ENCODE measurements at regions not wholly inside any gene's neighbourhood (a gene's known extent, or its start where the extent isn't known, plus 50 kb on each side); places are given as distances from the start of the nearest gene placed in this dataset.

DNA sequence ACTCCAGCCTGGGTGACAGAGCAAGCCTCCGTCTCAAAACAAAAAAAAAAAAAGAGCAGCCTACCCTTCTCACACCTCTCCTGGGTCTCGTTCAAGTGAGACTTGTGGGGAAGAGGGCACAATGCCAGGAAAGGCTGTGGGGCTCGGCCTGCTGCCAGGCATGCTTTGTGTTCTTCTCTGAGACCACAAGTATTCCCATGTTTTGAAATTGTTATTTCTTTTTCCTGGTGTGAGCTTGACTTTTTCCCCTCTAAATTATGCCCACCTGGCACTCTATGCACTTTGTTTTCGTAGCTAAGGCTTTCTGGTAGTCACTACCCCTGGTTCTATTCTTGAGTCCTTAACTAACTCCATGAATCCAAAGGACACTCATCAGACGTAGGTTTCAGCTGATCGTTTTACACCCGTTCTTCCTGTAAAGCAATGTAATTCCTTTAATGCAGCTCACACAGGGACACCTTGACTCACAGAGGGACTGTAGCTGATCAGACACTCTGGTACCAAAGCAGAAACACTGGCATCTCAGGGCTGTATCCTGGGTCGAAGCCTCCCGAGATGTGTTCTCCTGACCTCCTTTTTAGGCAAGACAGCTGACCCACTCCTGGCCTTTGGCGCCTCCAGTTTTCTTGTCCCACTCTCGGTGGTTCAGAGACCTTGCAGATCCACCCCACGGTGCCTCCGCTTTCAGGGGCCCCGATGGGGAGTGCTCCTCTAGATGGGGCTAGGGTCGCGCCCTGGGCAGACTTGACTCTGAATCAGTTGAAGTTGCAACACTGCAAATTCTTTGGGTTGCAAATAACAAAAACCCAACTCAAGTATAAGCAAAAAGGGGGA, 193.3 kb upstream of the AGAP1 start:
- TF ChIP-seq, protein P1, sequence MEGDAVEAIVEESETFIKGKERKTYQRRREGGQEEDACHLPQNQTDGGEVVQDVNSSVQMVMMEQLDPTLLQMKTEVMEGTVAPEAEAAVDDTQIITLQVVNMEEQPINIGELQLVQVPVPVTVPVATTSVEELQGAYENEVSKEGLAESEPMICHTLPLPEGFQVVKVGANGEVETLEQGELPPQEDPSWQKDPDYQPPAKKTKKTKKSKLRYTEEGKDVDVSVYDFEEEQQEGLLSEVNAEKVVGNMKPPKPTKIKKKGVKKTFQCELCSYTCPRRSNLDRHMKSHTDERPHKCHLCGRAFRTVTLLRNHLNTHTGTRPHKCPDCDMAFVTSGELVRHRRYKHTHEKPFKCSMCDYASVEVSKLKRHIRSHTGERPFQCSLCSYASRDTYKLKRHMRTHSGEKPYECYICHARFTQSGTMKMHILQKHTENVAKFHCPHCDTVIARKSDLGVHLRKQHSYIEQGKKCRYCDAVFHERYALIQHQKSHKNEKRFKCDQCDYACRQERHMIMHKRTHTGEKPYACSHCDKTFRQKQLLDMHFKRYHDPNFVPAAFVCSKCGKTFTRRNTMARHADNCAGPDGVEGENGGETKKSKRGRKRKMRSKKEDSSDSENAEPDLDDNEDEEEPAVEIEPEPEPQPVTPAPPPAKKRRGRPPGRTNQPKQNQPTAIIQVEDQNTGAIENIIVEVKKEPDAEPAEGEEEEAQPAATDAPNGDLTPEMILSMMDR (IDR thresholded peaks at IDR 0.05) = no peak
- no peak for TF ChIP-seq POLR2A (IDR thresholded peaks at IDR 0.05)
- TF ChIP-seq EP300 (IDR thresholded peaks at IDR 0.05) = no peak
- no peak for TF ChIP-seq POLR2AphosphoS5 (IDR thresholded peaks at IDR 0.05)

Data from sigmoid colon (tissue), 4 donors.